Left ventricle myocardium superior (tissue), 1 donor: ENCODE measurements at regions not wholly inside any gene's neighbourhood (a gene's known extent, or its start where the extent isn't known, plus 50 kb on each side); places are given as distances from the start of the nearest gene placed in this dataset.
A peak's percentile ranks its signal among the peaks of the same experiment; 100 is the strongest.

Source experiments
- ATAC-seq: fragments of 200-7000 bp; cut with Tn5 transposase; one replicate; pipeline ENCODE4 v1.9.1; 2020; ENCODE audit warnings: mild to moderate bottlenecking, moderate library complexity
- DNase-seq: peaks from one replicate; pipeline ENCODE4 v3.0.0-alpha.2; 2020
- intact Hi-C: fragments of 100-400 bp; cut with micrococcal nuclease; formaldehyde crosslinking; loops from one replicate; pipeline ENCODE4 v1.11.0; 2022
- donor health status: DM: no; HTN: yes; CAD: no; lungs with severe emphysema.

GRCh38 chr2:52877703-52878102 is 889.9 kb upstream of the CHAC2 start:
- no peak for DNase-seq
- no peak for ATAC-seq
- intact Hi-C loops, result no loop called here

GRCh38 chr2:52874466-52875106 is 893.0 kb upstream of the CHAC2 start:
- ATAC-seq, result no peak
- no peak for DNase-seq
- intact Hi-C loops, result no loop called here

- no peak for DNase-seq
- no peak for ATAC-seq
- intact Hi-C loops, result no loop called here
These were observed 904.8 kb upstream of the CHAC2 start for GRCh38 chr2:52862801-52863200.

- intact Hi-C loops, result no loop called here
- ATAC-seq, result no peak
- DNase-seq, result no peak
These were observed 906.0 kb upstream of the CHAC2 start for GRCh38 chr2:52861596-52861995.

GRCh38 chr2:52859065-52859464 is 908.5 kb upstream of the CHAC2 start:
- intact Hi-C loops, result no loop called here
- DNase-seq, result no peak
- ATAC-seq, result peak; percentile 58

GRCh38 chr2:52857722-52858121 is 909.9 kb upstream of the CHAC2 start:
- no peak for ATAC-seq
- DNase-seq, result no peak
- intact Hi-C loops, result no loop called here

- no peak for DNase-seq
- intact Hi-C loops, result no loop called here
- no peak for ATAC-seq
These were observed 915.6 kb upstream of the CHAC2 start for GRCh38 chr2:52852006-52852405.

- ATAC-seq (no peak), DNase-seq (no peak)
- intact Hi-C loops, result no loop called here
These were observed 922.7 kb upstream of the CHAC2 start for GRCh38 chr2:52844701-52845423.

- intact Hi-C loops, result no loop called here
- DNase-seq (no peak), ATAC-seq (no peak)
These were observed 931.7 kb upstream of the CHAC2 start for GRCh38 chr2:52835909-52836308.

- no peak for DNase-seq
- intact Hi-C loops, result no loop called here
- no peak for ATAC-seq
These were observed 936.4 kb upstream of the CHAC2 start for GRCh38 chr2:52831216-52831615.

GRCh38 chr2:52828112-52828511 is 939.5 kb upstream of the CHAC2 start:
- intact Hi-C loops, result no loop called here
- DNase-seq (no peak), ATAC-seq (no peak)

- intact Hi-C loops, result no loop called here
- no peak for ATAC-seq
- DNase-seq, result no peak
These were observed 946.0 kb upstream of the CHAC2 start for GRCh38 chr2:52821631-52822030.

GRCh38 chr2:52818958-52819357 is 948.6 kb upstream of the CHAC2 start:
- DNase-seq (no peak), ATAC-seq (no peak)
- intact Hi-C loops, result no loop called here

GRCh38 chr2:52810460-52810859 is 957.1 kb upstream of the CHAC2 start:
- intact Hi-C loops, result no loop called here
- ATAC-seq (peak; percentile 65), DNase-seq (no peak)

- DNase-seq (no peak), ATAC-seq (no peak)
- intact Hi-C loops, result no loop called here
These were observed 961.6 kb upstream of the CHAC2 start for GRCh38 chr2:52805901-52806410.

GRCh38 chr2:52794581-52794980 is 973.0 kb upstream of the CHAC2 start:
- no peak for DNase-seq
- peak; percentile 78 for ATAC-seq

GRCh38 chr2:52779446-52779845 is 988.2 kb upstream of the CHAC2 start:
- no peak for ATAC-seq
- intact Hi-C loops, result no loop called here
- DNase-seq, result no peak

More at GRCh38 chr2:52794581-52794980, 973.0 kb upstream of the CHAC2 start:
- intact Hi-C loops, result no loop called here

GRCh38 chr2:52776571-52776970 is 991.0 kb upstream of the CHAC2 start:
- ATAC-seq, result no peak
- intact Hi-C loops, result no loop called here
- no peak for DNase-seq

- ATAC-seq (no peak), DNase-seq (no peak)
- intact Hi-C loops, result no loop called here
These were observed 991.9 kb upstream of the CHAC2 start for GRCh38 chr2:52775674-52776073.

GRCh38 chr2:52765735-52766134 is 1001.9 kb upstream of the CHAC2 start:
- DNase-seq (peak; percentile 12), ATAC-seq (no peak)
- intact Hi-C loops, result no loop called here

GRCh38 chr2:52749764-52750163 is 1017.8 kb upstream of the CHAC2 start:
- ATAC-seq (no peak), DNase-seq (no peak)
- intact Hi-C loops, result no loop called here
